Activated CD8-positive, alpha-beta T cell treated with anti-CD3 and anti-CD28 coated beads for 36 hours (primary cell): ENCODE measurements at regions not wholly inside any gene's neighbourhood (a gene's known extent, or its start where the extent isn't known, plus 50 kb on each side); places are given as distances from the start of the nearest gene placed in this dataset.

Experiments used
- ATAC-seq: fragments of 200-7000 bp; cut with Tn5 transposase; one replicate; pipeline ENCODE4 v1.10.0; 2021; ENCODE audit warnings: mild to moderate bottlenecking, moderate library complexity
- CTCF ChIA-PET: fragments of 350-600 bp; sonication (Branson Sonifier 250); formaldehyde crosslinking; loops from one replicate; lab custom pipeline; 2021; ENCODE audit warnings: antibody characterized with exemption; lab: Charles Lee
- POLR2A ChIA-PET: fragments of 350-600 bp; sonication (Branson Sonifier 250); formaldehyde crosslinking; loops from one replicate; lab custom pipeline; 2021; ENCODE audit warnings: antibody characterized with exemption; lab: Charles Lee
- DNase-seq: peaks from one replicate; pipeline ENCODE4 v3.0.0-alpha.2; 2020
- H3K27ac Mint-ChIP-seq: one replicate; pipeline ENCODE4 v1.8.0; 2021; ENCODE audit warnings: mild to moderate bottlenecking, mixed read lengths
- H3K27me3 Mint-ChIP-seq: one replicate; pipeline ENCODE4 v1.8.0; 2021; ENCODE audit warnings: mixed read lengths
- H3K36me3 Mint-ChIP-seq: one replicate; pipeline ENCODE4 v1.8.0; 2021; ENCODE audit warnings: low read depth, mixed read lengths
- H3K4me1 Mint-ChIP-seq: one replicate; pipeline ENCODE4 v1.8.0; 2021; ENCODE audit warnings: low read depth, mixed read lengths
- H3K4me3 Mint-ChIP-seq: one replicate; pipeline ENCODE4 v1.8.0; 2021; ENCODE audit warnings: mild to moderate bottlenecking, moderate library complexity, mixed read lengths
- H3K9me3 Mint-ChIP-seq: one replicate; pipeline ENCODE4 v1.8.0; 2021; ENCODE audit warnings: mixed read lengths
- intact Hi-C: fragments of 100-400 bp; cut with micrococcal nuclease; formaldehyde crosslinking; loops from one replicate; pipeline ENCODE4 v1.10.0; 2022
- TF ChIP-seq, protein P1 (sequence below): fragments of 200-600 bp; IDR thresholded peaks from one replicate; pipeline ENCODE4 v1.8.0; 2022; ENCODE audit warnings: antibody characterized with exemption, mild to moderate bottlenecking

DNA sequence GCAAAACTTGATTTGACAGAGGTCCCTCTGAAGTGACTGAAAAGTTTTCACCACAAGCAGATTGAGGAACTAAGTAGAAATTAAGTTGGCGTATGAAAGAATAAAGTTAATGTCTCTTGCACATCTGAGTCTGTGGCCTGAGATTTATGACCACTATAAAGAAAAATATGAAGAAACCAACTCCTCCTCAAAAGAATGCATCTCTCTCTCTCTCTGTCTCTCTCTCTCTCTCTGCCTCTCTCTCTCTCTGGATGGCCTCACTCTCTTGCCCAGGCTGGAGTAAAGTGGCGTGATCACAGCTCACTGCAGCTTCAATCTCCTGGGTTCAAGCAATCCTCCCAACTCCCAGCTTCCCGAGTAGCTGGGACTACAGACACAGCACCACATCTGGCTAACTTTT, 55.2 kb downstream of the RPL22L1 start:
- Mint-ChIP-seq H3K27ac (no peak overlapping the region), H3K27me3 (no peaks in the 10 kb centered on the region), H3K9me3 (no peaks in the 10 kb centered on the region), H3K4me1 (no peaks in the 10 kb centered on the region), H3K36me3 (no peaks in the 10 kb centered on the region), H3K4me3 (no peak overlapping the region)
- intact Hi-C loops = no loop called here
- DNase-seq = no peak
- TF ChIP-seq, protein P1, sequence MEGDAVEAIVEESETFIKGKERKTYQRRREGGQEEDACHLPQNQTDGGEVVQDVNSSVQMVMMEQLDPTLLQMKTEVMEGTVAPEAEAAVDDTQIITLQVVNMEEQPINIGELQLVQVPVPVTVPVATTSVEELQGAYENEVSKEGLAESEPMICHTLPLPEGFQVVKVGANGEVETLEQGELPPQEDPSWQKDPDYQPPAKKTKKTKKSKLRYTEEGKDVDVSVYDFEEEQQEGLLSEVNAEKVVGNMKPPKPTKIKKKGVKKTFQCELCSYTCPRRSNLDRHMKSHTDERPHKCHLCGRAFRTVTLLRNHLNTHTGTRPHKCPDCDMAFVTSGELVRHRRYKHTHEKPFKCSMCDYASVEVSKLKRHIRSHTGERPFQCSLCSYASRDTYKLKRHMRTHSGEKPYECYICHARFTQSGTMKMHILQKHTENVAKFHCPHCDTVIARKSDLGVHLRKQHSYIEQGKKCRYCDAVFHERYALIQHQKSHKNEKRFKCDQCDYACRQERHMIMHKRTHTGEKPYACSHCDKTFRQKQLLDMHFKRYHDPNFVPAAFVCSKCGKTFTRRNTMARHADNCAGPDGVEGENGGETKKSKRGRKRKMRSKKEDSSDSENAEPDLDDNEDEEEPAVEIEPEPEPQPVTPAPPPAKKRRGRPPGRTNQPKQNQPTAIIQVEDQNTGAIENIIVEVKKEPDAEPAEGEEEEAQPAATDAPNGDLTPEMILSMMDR = no peak
- ATAC-seq = no peak
- CTCF ChIA-PET = interaction anchor here (2.0 to 7.0 kb wide), 2 partner anchors 37 to 400 kb away, joined by 4 to 144 read pairs; partner anchors contain the start of gene CLDN11
- POLR2A ChIA-PET = no interaction called here

DNA sequence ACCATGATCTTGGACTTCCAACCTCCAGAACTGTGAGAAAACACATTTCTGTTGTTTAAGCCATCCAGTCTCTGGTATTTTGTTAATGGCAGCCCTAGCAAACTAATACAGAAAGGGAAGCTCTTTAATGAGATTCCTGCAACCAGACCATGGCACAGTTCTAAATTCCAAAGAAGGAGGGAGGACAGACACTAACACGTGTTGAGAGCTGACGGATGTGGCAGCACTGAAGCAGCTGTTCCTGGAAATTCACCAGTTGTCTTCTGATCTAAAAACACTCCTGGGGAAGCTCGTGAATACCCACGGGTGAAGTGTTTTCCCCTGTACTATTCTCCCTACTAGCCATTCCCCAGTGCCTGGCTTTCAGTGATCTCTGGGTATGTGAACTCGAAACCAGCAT, 56.7 kb downstream of the RPL22L1 start:
- no peak overlapping the region for H3K4me3 Mint-ChIP-seq
- H3K9me3 Mint-ChIP-seq = no peaks in the 10 kb centered on the region
- no peaks in the 10 kb centered on the region for H3K36me3 Mint-ChIP-seq
- intact Hi-C loops = no loop called here
- no peaks in the 10 kb centered on the region for H3K27me3 Mint-ChIP-seq
- CTCF ChIA-PET = interaction anchor here (0.7 to 7.0 kb wide), 10 partner anchors 11 to 715 kb away, joined by 3 to 144 read pairs (median 8); partner anchors contain the start of gene CLDN11
- H3K4me1 Mint-ChIP-seq = no peaks in the 10 kb centered on the region
- DNase-seq = no peak
- no peak overlapping the region for H3K27ac Mint-ChIP-seq
- TF ChIP-seq, protein P1 = no peak
- no peak for ATAC-seq
- POLR2A ChIA-PET = no interaction called here

DNA sequence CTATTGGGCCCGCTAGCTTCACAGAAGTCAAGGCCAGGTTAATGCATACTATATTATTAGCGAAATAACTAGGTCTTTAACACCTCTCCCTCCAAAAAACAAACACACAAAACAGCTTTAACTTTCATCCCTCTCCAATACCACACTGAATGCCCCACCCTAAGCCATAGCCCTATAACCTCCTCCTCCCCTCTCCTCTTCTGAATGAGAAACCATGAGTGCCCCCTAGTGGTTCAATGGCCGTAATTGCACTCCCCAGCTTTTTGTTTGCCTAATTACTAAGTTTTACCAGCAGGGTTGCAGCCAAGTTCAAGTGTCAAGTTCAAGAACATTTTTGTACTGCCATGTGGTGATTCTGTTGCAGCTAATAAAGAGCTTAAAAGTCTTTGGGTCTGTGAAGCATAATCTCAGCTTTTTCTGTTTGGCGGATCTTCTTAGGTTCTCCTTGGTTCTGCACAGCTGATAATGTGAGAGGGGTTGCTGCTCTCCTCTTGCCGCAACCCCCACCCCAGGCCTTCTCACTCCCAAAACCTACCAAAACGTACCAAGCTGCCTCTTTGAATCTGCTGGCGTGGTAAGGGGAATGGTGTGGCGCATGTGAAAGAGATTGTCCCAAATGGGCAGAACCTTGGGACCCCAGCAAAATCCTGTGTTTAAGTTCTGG, 57.9 kb downstream of the RPL22L1 start:
- TF ChIP-seq, protein P1 = peak; percentile 89
- peak; percentile 96 for ATAC-seq
- Mint-ChIP-seq H3K4me3 (no peak overlapping the region), H3K9me3 (no peaks in the 10 kb centered on the region), H3K27ac (no peak overlapping the region), H3K27me3 (no peaks in the 10 kb centered on the region), H3K4me1 (no peaks in the 10 kb centered on the region), H3K36me3 (no peaks in the 10 kb centered on the region)
- ChIA-PET POLR2A (interaction anchor here (1.0 kb wide), 1 partner anchor 57 kb away, joined by 3 read pairs; no protein-coding TSS in a partner anchor), CTCF (interaction anchor here (0.7 to 7.0 kb wide), 60 partner anchors 10 to 862 kb away, joined by 3 to 144 read pairs (median 4); partner anchors contain the start of genes CLDN11 and RPL22L1)
- intact Hi-C loops = loop anchor here (1.0 kb wide), 1 partner anchor 398 kb away; no protein-coding TSS in a partner anchor
- peak; percentile 82 for DNase-seq

DNA sequence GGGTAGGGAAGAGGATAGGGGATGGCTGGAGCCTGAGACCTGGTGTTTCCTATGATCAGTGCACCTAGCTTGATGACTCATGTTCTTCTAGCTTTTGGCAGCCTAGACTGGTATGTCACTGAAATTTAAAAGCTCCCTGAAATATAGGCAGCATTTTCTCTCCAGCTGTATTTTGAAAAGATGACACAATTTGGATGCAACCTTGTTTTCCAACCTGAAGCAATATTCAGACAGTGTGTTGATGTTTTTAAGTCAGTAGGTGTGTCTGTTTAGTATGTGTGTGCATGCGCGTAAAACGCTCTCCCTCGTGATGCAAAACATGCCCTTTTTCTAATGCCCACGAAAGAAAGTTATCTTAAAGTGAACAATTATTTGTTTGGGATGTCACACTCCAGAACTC, 58.5 kb downstream of the RPL22L1 start:
- H3K4me1 Mint-ChIP-seq = no peaks in the 10 kb centered on the region
- intact Hi-C loops = no loop called here
- CTCF ChIA-PET = interaction anchor here (0.7 to 7.0 kb wide), 55 partner anchors 9 to 861 kb away, joined by 3 to 144 read pairs (median 4); partner anchors contain the start of genes CLDN11 and RPL22L1
- ATAC-seq = no peak
- H3K9me3 Mint-ChIP-seq = no peaks in the 10 kb centered on the region
- POLR2A ChIA-PET = interaction anchor here (1.0 kb wide), 1 partner anchor 57 kb away, joined by 3 read pairs; no protein-coding TSS in a partner anchor
- H3K36me3 Mint-ChIP-seq = no peaks in the 10 kb centered on the region
- no peak overlapping the region for H3K27ac Mint-ChIP-seq
- TF ChIP-seq, protein P1 = no peak
- no peak overlapping the region for H3K4me3 Mint-ChIP-seq
- no peak for DNase-seq
- no peaks in the 10 kb centered on the region for H3K27me3 Mint-ChIP-seq

DNA sequence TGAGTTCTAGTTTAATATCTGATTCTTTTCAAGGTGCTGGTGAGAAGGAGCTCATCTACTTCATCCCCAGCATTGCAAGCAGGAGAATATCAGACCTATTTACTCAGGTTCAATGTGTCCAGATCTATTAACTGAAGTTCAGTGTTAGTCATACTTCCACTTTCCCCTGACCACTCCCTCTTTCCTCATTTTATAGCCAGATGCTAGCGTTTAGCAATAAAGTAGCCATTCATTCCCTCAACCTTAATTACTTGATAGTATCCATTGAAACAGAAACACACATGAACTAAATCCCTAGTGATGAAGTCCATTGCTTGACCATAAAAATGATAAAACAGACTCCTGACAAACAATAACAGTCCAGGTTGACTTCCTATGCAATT, 60.0 kb downstream of the RPL22L1 start:
- Mint-ChIP-seq H3K4me1 (no peaks in the 10 kb centered on the region), H3K36me3 (no peaks in the 10 kb centered on the region), H3K4me3 (no peak overlapping the region), H3K27ac (no peak overlapping the region), H3K27me3 (peaks cover 2% of the 10 kb centered on the region), H3K9me3 (no peaks in the 10 kb centered on the region)
- ATAC-seq = no peak
- CTCF ChIA-PET = interaction anchor here (0.9 to 7.0 kb wide), 9 partner anchors 8 to 435 kb away, joined by 3 to 144 read pairs (median 3); partner anchors contain the start of gene CLDN11
- TF ChIP-seq, protein P1 = no peak
- POLR2A ChIA-PET = no interaction called here
- no peak for DNase-seq
- intact Hi-C loops = no loop called here
